Immature natural killer cell (primary cell): ENCODE measurements at regions not wholly inside any gene's neighbourhood (a gene's known extent, or its start where the extent isn't known, plus 50 kb on each side); places are given as distances from the start of the nearest gene placed in this dataset.
"Not testable (repeated sequence)": the region's sequence is repeated elsewhere in the genome, so short reads cannot be mapped to it uniquely, and the experiment has no call there.

Experiments
- DNase-seq, 3 donors: peaks; one replicate each; pipeline ENCODE4 v3.0.0; 2022; ENCODE audit warnings: mixed read lengths in 1 of 3
- H3K27ac Mint-ChIP-seq, 6 donors: one replicate each; pipeline ENCODE4 v1.8.0; 2020; ENCODE audit warnings: mixed read lengths in 6 of 6, mild to moderate bottlenecking in 5 of 6, inconsistent platforms in 4 of 6, moderate library complexity in 3 of 6
- H3K27me3 Mint-ChIP-seq, 3 donors: one replicate each; pipeline ENCODE4 v1.8.0; 2020 to 2021; ENCODE audit warnings: low read depth in 3 of 3, mild to moderate bottlenecking in 3 of 3, mixed read lengths in 3 of 3, moderate library complexity in 3 of 3, inconsistent platforms in 1 of 3
- H3K36me3 Mint-ChIP-seq, 3 donors: one replicate each; pipeline ENCODE4 v1.8.0; 2020; ENCODE audit warnings: mixed read lengths in 3 of 3, inconsistent platforms in 2 of 3, mild to moderate bottlenecking in 2 of 3
- H3K4me1 Mint-ChIP-seq, 2 donors: one replicate each; pipeline ENCODE4 v1.8.0; 2020; ENCODE audit warnings: inconsistent platforms in 2 of 2, mild to moderate bottlenecking in 2 of 2, mixed read lengths in 2 of 2, moderate library complexity in 1 of 2
- H3K4me3 Mint-ChIP-seq, 5 donors: one replicate each; pipeline ENCODE4 v1.8.0; 2020; ENCODE audit warnings: mild to moderate bottlenecking in 5 of 5, mixed read lengths in 5 of 5, inconsistent platforms in 3 of 5, moderate library complexity in 3 of 5
- H3K9me3 Mint-ChIP-seq, 6 donors: one replicate each; pipeline ENCODE4 v1.8.0; 2020; ENCODE audit warnings: mild to moderate bottlenecking in 6 of 6, mixed read lengths in 6 of 6, inconsistent platforms in 4 of 6, moderate library complexity in 3 of 6

DNA sequence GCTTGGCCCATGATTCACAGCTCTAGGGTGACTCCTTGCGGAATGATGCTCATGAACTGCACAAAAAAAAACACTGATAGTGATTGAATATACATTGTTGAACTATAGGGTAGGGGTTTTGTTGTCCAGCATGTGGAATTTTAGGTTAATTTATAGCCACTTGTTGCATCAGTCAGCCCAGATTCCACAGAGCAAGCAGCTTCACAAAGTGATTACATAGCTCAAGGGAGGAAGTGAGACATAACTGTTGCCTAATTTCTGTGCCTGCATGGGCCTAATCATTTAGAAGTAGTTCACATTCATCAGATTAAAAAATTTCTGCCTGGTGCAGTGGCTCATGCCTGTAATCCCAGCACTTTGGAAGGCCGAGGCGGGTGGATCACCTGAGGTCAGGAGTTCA, 142.2 kb upstream of the ZNF722 start:
- H3K4me3 Mint-ChIP-seq, DNase-seq, H3K27me3 Mint-ChIP-seq, H3K4me1 Mint-ChIP-seq, H3K36me3 Mint-ChIP-seq, H3K27ac Mint-ChIP-seq: not testable (repeated sequence)
- peaks cover 20 to 56% (median 40%) of the 10 kb centered on the region in 6 donors for H3K9me3 Mint-ChIP-seq

DNA sequence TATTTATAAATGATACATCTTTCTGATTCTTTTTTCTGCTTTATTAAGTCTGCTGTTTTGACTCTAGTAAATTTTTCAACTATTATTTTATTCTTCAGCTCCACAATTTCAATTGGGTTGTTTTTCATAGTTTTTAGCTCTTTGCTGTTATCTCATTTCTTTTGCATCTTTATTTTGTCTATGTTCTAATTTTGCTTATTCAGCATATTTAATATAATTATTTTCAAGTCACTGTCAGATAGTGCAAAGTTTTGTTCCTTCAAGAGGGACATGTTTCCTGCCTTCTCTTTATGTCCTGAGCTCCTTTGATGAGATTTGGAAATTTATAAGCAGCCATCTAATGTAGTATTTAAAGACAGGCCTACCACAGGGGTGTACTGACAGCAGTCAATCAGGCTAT, 131.5 kb upstream of the ZNF722 start:
- peaks cover 0 to 4% (median 0%) of the 10 kb centered on the region in 3 donors for H3K27me3 Mint-ChIP-seq
- DNase-seq: no peak
- no peak overlapping the region for H3K27ac Mint-ChIP-seq
- peaks cover 0 to 4% (median 0%) of the 10 kb centered on the region in 3 donors for H3K36me3 Mint-ChIP-seq
- no peak overlapping the region for H3K4me3 Mint-ChIP-seq
- H3K9me3 Mint-ChIP-seq: peaks cover 12 to 55% (median 20%) of the 10 kb centered on the region in 6 donors
- no peaks in the 10 kb centered on the region for H3K4me1 Mint-ChIP-seq

DNA sequence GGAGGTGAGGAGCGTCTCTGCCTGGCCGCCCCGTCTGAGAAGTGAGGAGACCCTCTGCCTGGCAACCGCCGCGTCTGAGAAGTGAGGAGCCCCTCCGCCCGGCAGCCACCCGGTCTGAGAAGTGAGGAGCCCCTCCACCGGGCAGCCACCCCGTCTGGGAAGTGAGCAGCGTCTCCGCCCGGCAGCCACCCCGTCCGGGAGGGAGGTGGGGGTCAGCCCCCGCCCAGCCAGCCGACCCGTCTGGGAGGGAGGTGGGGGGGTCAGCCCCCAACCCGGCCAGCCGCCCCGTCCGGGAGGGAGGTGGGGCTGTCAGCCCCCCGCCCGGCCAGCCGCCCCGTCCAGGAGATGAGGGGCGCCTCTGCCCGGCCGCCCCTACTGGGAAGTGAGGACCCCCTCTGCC, 124.4 kb upstream of the ZNF722 start:
- not testable (repeated sequence) for H3K4me1 Mint-ChIP-seq, H3K27me3 Mint-ChIP-seq, H3K4me3 Mint-ChIP-seq, DNase-seq, H3K27ac Mint-ChIP-seq
- Mint-ChIP-seq H3K36me3 (peaks cover 0 to 12% (median 0%) of the 10 kb centered on the region in 3 donors), H3K9me3 (peaks cover 33 to 76% (median 52%) of the 10 kb centered on the region in 6 donors)

DNA sequence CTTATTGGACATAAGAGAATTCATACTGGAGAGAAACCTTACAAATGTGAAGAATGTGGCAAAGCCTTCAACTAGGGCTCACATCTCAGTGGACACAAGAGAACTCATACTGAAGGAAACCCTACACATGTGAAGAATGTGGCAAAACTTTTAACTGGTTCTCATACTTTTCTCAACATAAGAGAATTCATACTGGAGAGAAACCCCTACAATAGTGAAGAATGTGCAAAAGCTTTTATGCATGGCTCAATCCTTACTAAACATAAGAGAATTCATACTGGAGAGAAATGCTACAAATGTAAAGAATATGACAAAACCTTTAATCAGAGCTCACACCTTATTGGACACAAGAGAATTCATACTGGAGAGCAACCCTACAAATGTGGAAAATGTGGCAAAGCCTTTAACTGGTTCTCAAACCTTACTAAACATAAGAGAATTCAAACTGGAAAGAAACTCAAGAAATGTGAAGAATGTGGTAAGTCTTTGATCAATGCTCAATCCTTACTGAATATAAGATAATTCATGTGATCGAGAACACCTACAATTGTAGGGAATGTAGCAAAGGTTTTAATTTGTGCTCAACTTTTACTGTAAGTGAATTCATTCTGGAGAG, 121.8 kb upstream of the ZNF722 start:
- H3K9me3 Mint-ChIP-seq: peaks cover 48 to 91% (median 74%) of the 10 kb centered on the region in 6 donors
- no peaks in the 10 kb centered on the region for H3K4me1 Mint-ChIP-seq

DNA sequence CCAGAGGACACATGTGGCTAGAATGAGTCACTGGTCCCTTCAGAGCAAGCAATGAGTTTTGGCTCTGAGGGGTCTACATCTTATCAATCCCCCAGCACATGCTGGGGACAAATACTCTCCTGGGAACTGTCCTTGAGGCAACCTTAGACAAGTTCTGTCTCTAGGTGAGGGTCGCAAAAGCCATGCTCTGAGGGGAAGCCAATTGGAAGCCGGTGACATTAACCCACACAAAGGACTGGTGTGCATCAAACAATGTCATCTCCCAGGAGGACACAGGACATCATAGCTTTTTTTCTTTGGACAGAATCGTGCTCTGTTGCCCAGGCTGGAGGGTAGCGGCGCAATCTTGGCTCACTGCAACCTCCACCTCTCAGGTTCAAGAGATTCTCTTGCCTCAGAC, 111.6 kb upstream of the ZNF722 start:
- Mint-ChIP-seq H3K9me3 (peaks cover 15 to 51% (median 32%) of the 10 kb centered on the region in 6 donors), H3K4me3 (no peak overlapping the region), H3K27me3 (peaks cover 0 to 6% (median 4%) of the 10 kb centered on the region in 3 donors), H3K36me3 (peaks cover 4 to 11% (median 6%) of the 10 kb centered on the region in 3 donors), H3K27ac (no peak overlapping the region), H3K4me1 (no peaks in the 10 kb centered on the region)
- DNase-seq: no peak

More for the DNA sequence above, 121.8 kb upstream of the ZNF722 start:
- Mint-ChIP-seq H3K27ac (no peak overlapping the region), H3K27me3 (peaks cover 0 to 2% (median 0%) of the 10 kb centered on the region in 3 donors), H3K36me3 (peaks cover 0 to 13% (median 3%) of the 10 kb centered on the region in 3 donors), H3K4me3 (no peak overlapping the region)
- DNase-seq: no peak

DNA sequence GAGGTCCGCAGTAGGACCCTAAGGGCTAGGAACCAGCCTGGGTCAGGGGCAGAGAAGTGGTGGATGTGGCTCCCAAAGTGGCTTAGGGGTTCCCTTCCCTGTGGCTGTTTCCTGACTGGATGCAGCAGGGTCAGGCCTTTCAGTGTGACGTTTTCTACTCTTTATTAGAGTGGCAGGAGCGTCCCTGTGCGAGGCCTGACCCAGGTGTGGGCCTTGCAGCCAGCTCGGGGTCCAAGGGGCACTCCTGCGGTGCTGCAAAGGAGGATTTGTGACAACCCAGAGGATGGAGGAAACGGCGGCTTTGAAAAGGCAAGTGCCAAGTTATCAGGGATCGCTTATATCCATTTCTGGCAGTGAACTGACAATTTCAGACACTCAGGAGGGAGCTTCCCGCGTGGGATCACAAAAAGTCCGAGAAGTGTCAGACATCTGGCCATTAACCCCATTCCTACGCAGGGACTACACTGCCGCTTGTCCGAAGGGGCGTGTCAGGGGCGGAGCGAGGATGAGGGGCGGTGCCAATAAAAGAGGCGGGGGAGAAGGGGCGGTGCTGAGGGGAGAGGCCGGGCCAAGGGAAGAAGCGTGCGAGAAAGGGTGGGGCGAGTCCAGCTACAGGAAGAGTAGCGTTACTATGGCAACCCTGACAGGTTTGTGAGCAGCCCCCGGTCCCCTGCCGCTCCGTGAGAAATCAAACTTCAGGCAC, 98.8 kb upstream of the ZNF722 start:
- Mint-ChIP-seq H3K27ac (peak overlapping the region; percentile 88 to 98 (median 96)), H3K4me1 (peaks cover 16 to 26% of the 10 kb centered on the region in 2 donors), H3K27me3 (peaks cover 0 to 10% (median 6%) of the 10 kb centered on the region in 3 donors), H3K4me3 (peak overlapping the region; percentile 94 to 100 (median 99)), H3K9me3 (peaks cover 0 to 12% (median 4%) of the 10 kb centered on the region in 6 donors), H3K36me3 (peaks cover 0 to 2% (median under 1%) of the 10 kb centered on the region in 3 donors)
- DNase-seq: peak; percentile 82 to 89 (median 88)

DNA sequence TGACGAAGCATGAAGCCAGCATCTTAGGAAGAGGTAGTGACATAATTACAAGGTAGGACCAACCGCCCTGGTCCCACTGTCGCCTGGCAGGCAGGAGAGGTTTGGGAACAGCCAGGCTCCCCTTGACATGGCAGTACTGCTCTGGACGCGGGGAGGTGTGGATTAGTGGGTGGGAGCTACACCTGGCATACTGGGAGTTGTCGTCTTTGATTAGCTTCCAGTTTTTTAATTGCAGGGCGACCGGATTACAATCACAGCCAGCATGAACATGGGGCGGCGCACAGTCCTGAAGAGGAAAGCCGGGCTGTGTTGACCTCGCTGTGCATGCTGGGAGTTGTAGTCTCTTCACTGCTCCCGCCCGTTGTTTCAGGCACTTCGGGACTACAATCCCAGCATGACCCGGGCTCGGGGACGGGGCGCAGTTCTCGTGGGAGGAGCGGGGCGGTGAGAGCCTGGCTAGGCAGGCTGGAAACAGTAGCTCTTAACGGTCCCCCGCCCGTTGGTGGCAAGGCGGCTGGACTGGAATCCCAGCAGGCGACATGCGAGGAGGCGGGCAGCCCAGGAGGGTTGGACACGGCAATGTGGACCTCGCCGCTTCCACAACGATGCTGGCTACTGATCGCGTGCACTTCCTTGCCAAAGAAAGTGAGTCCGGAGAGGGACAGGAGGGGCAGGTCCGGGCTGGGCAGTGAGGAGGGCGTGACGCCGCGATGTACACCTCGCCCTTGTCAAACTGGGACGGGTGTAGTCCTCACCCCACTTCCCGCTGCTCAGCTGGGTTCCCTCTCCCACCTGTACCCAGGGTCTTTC, 98.0 kb upstream of the ZNF722 start:
- Mint-ChIP-seq H3K4me3 (peak overlapping the region; percentile 94 to 100 (median 99)), H3K9me3 (peaks cover 0 to 12% (median 4%) of the 10 kb centered on the region in 6 donors), H3K36me3 (peaks cover 0 to 5% (median 4%) of the 10 kb centered on the region in 3 donors), H3K4me1 (peaks cover 16 to 26% of the 10 kb centered on the region in 2 donors), H3K27ac (peak overlapping the region; percentile 88 to 98 (median 96)), H3K27me3 (peaks cover 0 to 10% (median 6%) of the 10 kb centered on the region in 3 donors)
- DNase-seq: peak; percentile 89 to 92 (median 91)

DNA sequence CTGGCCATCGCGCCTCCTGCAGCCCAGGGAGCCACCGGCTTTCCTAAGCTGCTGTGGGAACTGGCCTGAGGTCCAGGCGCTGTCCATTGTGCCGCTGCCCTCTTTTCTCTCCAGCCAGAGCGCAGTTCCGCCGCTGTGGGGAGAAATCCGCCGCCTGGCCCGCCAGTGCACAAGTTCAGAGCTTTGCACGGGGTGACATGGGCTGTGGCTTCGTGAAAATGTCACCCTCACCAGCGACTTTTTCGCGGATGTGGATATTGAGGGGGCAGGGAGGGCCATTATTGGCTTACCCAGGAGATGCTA, 97.5 kb upstream of the ZNF722 start:
- Mint-ChIP-seq H3K4me1 (peaks cover 17 to 26% of the 10 kb centered on the region in 2 donors), H3K9me3 (peaks cover 0 to 14% (median 4%) of the 10 kb centered on the region in 6 donors), H3K27ac (peak overlapping the region; percentile 40 to 98 (median 95)), H3K27me3 (peaks cover 0 to 10% (median 6%) of the 10 kb centered on the region in 3 donors), H3K4me3 (peak overlapping the region; percentile 71 to 100 (median 97))
- H3K36me3 Mint-ChIP-seq: not testable (repeated sequence)
- DNase-seq: peak; percentile 37 to 40 (median 38)

DNA sequence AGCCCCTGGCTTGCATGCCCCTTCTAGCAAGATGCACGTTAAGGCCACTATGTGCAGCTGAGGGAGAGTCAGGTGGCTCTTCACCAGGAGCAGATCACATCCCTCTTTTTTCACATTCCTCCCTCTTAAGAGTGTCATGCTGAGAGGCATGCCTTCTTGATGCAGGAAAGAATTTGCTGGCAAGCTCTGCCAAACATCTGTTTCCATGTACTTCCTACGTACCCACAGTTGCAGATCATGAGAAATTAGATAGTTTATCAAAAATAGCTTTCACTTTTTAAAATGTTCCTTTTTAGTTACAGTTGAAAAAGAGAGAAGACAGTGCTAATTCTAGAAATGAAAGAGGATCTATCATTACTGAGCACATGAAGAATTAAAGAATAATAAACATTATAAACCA, 79.7 kb upstream of the ZNF722 start:
- H3K9me3 Mint-ChIP-seq: peaks cover 0 to 9% (median 0%) of the 10 kb centered on the region in 6 donors
- H3K27me3 Mint-ChIP-seq: peaks cover 0 to 1% (median 0%) of the 10 kb centered on the region in 3 donors

DNA sequence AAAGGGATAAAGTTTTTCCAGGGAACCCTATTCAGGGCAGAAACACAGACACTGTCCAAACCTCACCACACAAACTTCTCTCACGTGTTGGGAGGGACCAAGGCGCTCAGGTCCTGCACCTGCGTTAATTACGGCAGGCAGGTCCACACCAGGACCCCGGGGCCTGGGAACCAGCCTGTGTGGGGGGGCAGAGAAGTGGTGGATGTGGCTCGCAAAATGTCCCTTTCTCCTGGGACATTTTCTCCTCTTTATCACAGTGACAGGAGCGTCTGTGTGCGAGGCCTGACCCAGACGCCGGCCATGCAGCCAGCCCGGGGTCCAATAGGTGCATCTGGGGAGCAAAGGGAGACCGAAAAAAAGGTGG, 73.4 kb upstream of the ZNF722 start:
- peaks cover 0 to 5% (median 1%) of the 10 kb centered on the region in 6 donors for H3K9me3 Mint-ChIP-seq
- H3K27ac Mint-ChIP-seq: peak overlapping the region; percentile 81 to 98 (median 94)
- peaks cover 2 to 6% (median 3%) of the 10 kb centered on the region in 3 donors for H3K27me3 Mint-ChIP-seq
- DNase-seq: no peak
- peaks cover 23 to 32% of the 10 kb centered on the region in 2 donors for H3K4me1 Mint-ChIP-seq
- H3K4me3 Mint-ChIP-seq: peak overlapping the region; percentile 95 to 99 (median 97)
- H3K36me3 Mint-ChIP-seq: peaks cover 0 to 6% (median 5%) of the 10 kb centered on the region in 3 donors

More for the DNA sequence above, 79.7 kb upstream of the ZNF722 start:
- no peak for DNase-seq
- Mint-ChIP-seq H3K4me1 (no peaks in the 10 kb centered on the region), H3K4me3 (no peak overlapping the region), H3K36me3 (peaks cover 5 to 16% (median 12%) of the 10 kb centered on the region in 3 donors), H3K27ac (no peak overlapping the region)

DNA sequence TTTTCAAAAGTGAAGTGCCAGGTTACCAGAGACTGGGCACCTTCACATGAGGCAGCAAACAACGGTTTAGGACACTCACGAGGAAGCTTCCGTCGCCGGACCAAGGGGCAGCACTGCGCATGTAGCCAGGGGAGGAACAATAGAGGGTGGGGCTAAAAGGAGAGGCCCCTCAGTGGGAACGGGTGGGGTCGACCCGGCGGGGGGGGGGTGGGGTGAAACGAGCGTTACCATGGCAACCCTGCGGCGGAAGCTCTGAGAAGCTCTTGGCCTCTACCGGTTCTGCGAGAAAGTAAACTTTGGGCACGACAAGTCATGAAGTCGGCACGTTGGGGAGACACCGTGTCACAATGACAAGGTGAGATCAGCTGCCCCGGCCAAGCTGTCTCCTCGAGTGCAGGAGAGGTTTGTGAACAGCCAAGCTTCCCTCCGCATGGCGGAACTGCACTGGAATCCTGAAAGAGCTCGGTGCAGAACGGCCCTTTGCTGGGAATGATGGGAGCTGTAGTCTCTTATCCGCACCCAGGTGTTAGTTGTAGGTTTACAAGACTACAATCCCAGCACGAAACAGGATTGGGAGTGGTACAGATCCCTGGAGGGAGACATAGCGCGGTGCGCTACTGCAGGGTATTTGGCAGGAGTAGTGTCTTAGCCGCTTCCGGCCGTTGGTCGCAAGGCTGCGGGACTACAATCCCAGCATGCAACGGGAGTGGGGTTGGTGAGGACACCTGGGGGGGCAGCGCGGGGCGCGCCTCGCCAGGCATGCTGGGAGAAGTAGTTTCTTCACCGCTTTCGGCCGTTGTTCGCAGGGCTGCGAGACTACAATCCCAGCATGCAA, 72.8 kb upstream of the ZNF722 start:
- Mint-ChIP-seq H3K9me3 (peaks cover 0 to 6% (median 2%) of the 10 kb centered on the region in 6 donors), H3K4me1 (peaks cover 23 to 32% of the 10 kb centered on the region in 2 donors), H3K27me3 (peaks cover 2 to 6% (median 3%) of the 10 kb centered on the region in 3 donors), H3K36me3 (peaks cover 0 to 6% (median 5%) of the 10 kb centered on the region in 3 donors), H3K4me3 (peak overlapping the region; percentile 95 to 99 (median 97)), H3K27ac (peak overlapping the region; percentile 81 to 98 (median 94))
- peak; percentile 91 to 95 (median 93) for DNase-seq

DNA sequence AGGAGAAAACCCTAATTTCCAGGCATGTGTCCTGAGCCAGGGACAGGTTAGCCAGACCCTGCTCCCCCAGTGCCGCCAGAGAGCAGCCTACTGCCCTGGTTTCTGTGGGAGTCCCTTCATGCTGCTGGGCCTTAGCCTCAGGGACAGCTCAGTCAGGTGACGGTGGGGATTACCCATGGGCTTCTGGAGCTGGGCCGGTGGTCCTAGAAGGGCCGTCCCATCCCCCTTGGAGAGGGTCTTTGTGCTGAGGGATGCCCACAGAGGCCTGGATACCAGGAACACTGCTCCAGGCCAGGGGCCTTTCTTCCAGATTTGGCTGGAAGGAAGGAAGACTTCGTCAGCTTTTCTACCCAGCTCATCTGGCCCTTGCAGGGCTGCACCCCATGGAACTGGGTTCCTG, 71.4 kb upstream of the ZNF722 start:
- Mint-ChIP-seq H3K36me3 (no peaks in the 10 kb centered on the region), H3K4me1 (peaks cover 23 to 32% of the 10 kb centered on the region in 2 donors), H3K27me3 (peaks cover 2 to 6% (median 3%) of the 10 kb centered on the region in 3 donors), H3K4me3 (peak overlapping the region; percentile 95 to 99 (median 97)), H3K9me3 (peaks cover 0 to 6% (median 0%) of the 10 kb centered on the region in 6 donors), H3K27ac (peak overlapping the region in 5 of 6 donors; percentile 81 to 98 (median 95))
- no peak for DNase-seq
